ENCODE measurements at regions not wholly inside any gene's neighbourhood (a gene's known extent, or its start where the extent isn't known, plus 50 kb on each side); places are given as distances from the start of the nearest gene placed in this dataset.

DNA sequence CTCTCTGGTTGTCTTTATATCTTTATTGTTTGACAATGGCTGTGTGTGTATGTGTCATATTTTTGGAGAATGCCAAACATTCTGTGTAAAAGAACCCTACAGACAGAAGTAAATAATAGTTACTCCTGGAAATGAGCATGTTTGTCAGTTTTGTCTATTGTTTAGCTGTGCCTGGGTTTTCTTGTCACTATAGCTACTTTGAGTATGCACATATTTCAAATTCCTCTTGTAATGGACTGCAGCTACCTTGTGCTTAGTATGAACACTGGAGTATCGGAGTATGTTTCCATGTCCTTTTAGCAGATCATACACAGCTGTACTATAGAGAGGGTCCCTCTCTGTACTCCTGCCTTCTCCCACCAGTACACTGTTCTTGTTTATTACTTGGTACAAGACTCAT is 58.0 kb upstream of the DOCK10 start:
- Mint-ChIP-seq H3K27me3 (ENCODE audit: unreplicated experiment) (no peaks in the 10 kb centered on the region), H3K9me3 (ENCODE audit: unreplicated experiment) (peaks cover 5% of the 10 kb centered on the region), H3K4me3 (ENCODE audit: unreplicated experiment) (no peak overlapping the region), H3K36me3 (ENCODE audit: unreplicated experiment) (no peaks in the 10 kb centered on the region), H3K4me1 (ENCODE audit: unreplicated experiment) (peaks cover 32% of the 10 kb centered on the region), H3K27ac (ENCODE audit: unreplicated experiment) (no peak overlapping the region)
- TF ChIP-seq CTCF (IDR thresholded peaks at IDR 0.05): no peak
- DNase-seq (ENCODE audit: extremely low spot score, unreplicated experiment): no peak

DNA sequence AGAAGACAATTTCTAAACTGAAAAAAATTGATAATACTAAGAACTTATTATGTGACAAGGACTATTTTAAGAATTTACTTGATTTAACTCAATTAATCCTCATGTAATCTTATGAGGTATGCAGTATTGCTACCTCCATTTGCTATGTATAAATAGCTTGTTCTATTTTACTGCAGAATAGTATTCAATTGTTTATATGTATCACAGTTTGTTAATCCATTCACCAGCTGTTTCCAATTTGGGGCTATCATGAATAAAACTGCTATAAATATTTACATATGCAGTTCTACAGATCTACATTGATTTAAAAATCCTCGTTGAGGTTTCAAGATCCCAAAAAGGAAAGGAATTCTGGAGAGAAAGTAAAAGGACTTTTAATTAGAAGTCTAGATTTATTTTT is 54.8 kb upstream of the DOCK10 start:
- no peak for DNase-seq (ENCODE audit: extremely low spot score, unreplicated experiment)
- Mint-ChIP-seq H3K4me1 (ENCODE audit: unreplicated experiment) (peaks cover 10% of the 10 kb centered on the region), H3K36me3 (ENCODE audit: unreplicated experiment) (no peaks in the 10 kb centered on the region), H3K9me3 (ENCODE audit: unreplicated experiment) (peaks cover 5% of the 10 kb centered on the region), H3K27me3 (ENCODE audit: unreplicated experiment) (no peaks in the 10 kb centered on the region), H3K4me3 (ENCODE audit: unreplicated experiment) (no peak overlapping the region), H3K27ac (ENCODE audit: unreplicated experiment) (no peak overlapping the region)
- no peak for TF ChIP-seq CTCF (IDR thresholded peaks at IDR 0.05)

Data from osteocyte (in vitro differentiated cells).